ENCODE measurements at regions not wholly inside any gene's neighbourhood (a gene's known extent, or its start where the extent isn't known, plus 50 kb on each side); places are given as distances from the start of the nearest gene placed in this dataset.

DNA sequence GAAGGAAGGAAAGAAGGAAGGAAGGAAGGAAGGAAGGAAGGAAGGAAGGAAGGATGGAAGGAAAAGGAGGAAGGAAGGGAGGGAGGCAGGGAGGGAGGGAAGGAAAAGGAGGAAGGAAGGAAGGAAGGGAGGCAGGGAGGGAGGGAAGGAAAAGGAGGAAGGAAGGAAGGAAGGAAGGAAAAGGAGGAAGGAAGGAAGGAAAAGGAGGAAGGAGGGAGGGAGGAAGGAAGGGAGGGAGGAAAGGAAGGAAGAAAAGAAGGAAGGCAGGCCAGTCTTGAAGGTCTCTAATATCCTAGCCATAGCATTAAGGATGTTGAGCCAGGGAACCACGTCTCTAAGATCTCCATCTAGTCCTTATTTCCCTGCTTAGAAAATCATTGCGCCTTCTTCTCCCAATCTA lies 78.8 kb downstream of the TMPRSS5 start:
- no peak for DNase-seq (ENCODE audit: extremely low spot score in 2 of 2)
- Histone ChIP-seq H3K27me3 (no peaks in the 10 kb centered on the region), H3K27ac (no peak overlapping the region), H3K4me1 (no peaks in the 10 kb centered on the region), H3K36me3 (no peaks in the 10 kb centered on the region), H3K9me3 (no peaks in the 10 kb centered on the region), H3K4me3 (no peak overlapping the region)
- TF ChIP-seq POLR2AphosphoS5 (IDR thresholded peaks at IDR 0.05; ENCODE audit: insufficient read depth in 1 of 2, low read depth in 1 of 2) = no peak
- intact Hi-C loops (cut with DNase I) = no loop called here

DNA sequence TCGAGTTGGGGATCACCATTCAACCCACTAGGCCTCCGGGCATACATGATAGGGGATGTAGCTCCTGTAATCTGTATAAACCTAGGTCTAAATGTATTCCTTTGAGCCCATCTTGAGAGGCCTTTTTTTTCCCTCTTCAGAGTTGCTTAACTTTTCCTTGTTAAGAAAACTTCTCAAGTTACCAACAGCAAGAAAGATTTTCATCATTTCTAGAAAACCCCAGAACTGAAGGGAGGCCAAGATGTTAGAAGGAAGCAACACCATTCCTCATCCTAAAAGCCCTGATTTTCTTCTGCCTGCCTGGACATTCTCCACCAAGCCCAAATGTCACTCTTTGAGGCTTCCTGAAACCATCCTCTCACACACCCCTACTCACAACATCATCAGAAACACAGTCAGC lies 79.4 kb downstream of the TMPRSS5 start:
- Histone ChIP-seq H3K27me3 (no peaks in the 10 kb centered on the region), H3K9me3 (no peaks in the 10 kb centered on the region), H3K36me3 (no peaks in the 10 kb centered on the region), H3K4me3 (no peak overlapping the region), H3K4me1 (no peaks in the 10 kb centered on the region), H3K27ac (no peak overlapping the region)
- intact Hi-C loops (cut with DNase I) = no loop called here
- no peak for DNase-seq (ENCODE audit: extremely low spot score in 2 of 2)
- TF ChIP-seq POLR2A (IDR thresholded peaks at IDR 0.05) (no peak), POLR2AphosphoS5 (IDR thresholded peaks at IDR 0.05; ENCODE audit: insufficient read depth in 1 of 2, low read depth in 1 of 2) (no peak), CTCF (IDR thresholded peaks at IDR 0.05) (no peak)

DNA sequence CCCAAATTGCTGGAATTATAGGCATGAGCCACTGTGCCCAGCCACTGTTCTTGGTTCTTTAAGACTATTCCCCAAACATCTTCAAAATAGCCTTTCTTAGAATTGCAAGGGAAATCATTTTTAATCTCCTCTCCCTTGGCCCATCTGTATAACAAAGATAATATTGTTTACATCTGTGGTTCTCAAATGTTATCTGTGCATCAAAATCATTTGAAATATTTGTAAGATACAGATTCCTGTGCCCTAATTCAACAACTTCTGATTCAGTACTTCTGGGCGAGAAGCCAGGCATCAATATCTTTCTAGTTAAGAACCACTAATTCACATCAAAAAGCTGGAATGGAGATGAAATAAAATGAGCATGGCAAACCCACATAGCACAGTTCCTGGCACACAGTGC lies 83.0 kb downstream of the TMPRSS5 start:
- Histone ChIP-seq H3K4me3 (no peak overlapping the region), H3K27me3 (no peaks in the 10 kb centered on the region), H3K27ac (no peak overlapping the region), H3K9me3 (no peaks in the 10 kb centered on the region), H3K36me3 (no peaks in the 10 kb centered on the region), H3K4me1 (no peaks in the 10 kb centered on the region)
- TF ChIP-seq POLR2A (IDR thresholded peaks at IDR 0.05) (no peak), POLR2AphosphoS5 (IDR thresholded peaks at IDR 0.05; ENCODE audit: insufficient read depth in 1 of 2, low read depth in 1 of 2) (no peak), CTCF (IDR thresholded peaks at IDR 0.05) (no peak)
- intact Hi-C loops (cut with DNase I) = no loop called here
- DNase-seq (ENCODE audit: extremely low spot score in 2 of 2) = no peak

- Histone ChIP-seq H3K9me3 (no peaks in the 10 kb centered on the region), H3K4me1 (no peaks in the 10 kb centered on the region), H3K36me3 (no peaks in the 10 kb centered on the region), H3K27ac (no peak overlapping the region), H3K27me3 (no peaks in the 10 kb centered on the region), H3K4me3 (no peak overlapping the region)
- no peak for DNase-seq (ENCODE audit: extremely low spot score in 2 of 2)
- intact Hi-C loops (cut with DNase I) = no loop called here
- TF ChIP-seq CTCF (IDR thresholded peaks at IDR 0.05) (no peak), POLR2AphosphoS5 (IDR thresholded peaks at IDR 0.05; ENCODE audit: insufficient read depth in 1 of 2, low read depth in 1 of 2) (peak in 1 of 2 donors; percentile 56)
Observed at GRCh38 chr11:113618360-113618759, 87.7 kb downstream of the TMPRSS5 start.

- intact Hi-C loops (cut with DNase I) = no loop called here
- Histone ChIP-seq H3K27me3 (no peaks in the 10 kb centered on the region), H3K4me1 (no peaks in the 10 kb centered on the region), H3K36me3 (no peaks in the 10 kb centered on the region), H3K27ac (no peak overlapping the region), H3K9me3 (no peaks in the 10 kb centered on the region), H3K4me3 (no peak overlapping the region)
- TF ChIP-seq CTCF (IDR thresholded peaks at IDR 0.05) = no peak
- no peak for TF ChIP-seq POLR2A (IDR thresholded peaks at IDR 0.05)
- TF ChIP-seq POLR2AphosphoS5 (IDR thresholded peaks at IDR 0.05; ENCODE audit: insufficient read depth in 1 of 2, low read depth in 1 of 2) = no peak
- DNase-seq (ENCODE audit: extremely low spot score in 2 of 2) = no peak
Observed at GRCh38 chr11:113615773-113616172, 90.3 kb downstream of the TMPRSS5 start.

GRCh38 chr11:113615098-113615497 lies 91.0 kb downstream of the TMPRSS5 start:
- intact Hi-C loops (cut with DNase I) = no loop called here
- Histone ChIP-seq H3K9me3 (no peaks in the 10 kb centered on the region), H3K27me3 (no peaks in the 10 kb centered on the region), H3K4me3 (no peak overlapping the region), H3K4me1 (no peaks in the 10 kb centered on the region), H3K36me3 (no peaks in the 10 kb centered on the region), H3K27ac (no peak overlapping the region)
- TF ChIP-seq POLR2A (IDR thresholded peaks at IDR 0.05) (no peak), CTCF (IDR thresholded peaks at IDR 0.05) (no peak), POLR2AphosphoS5 (IDR thresholded peaks at IDR 0.05; ENCODE audit: insufficient read depth in 1 of 2, low read depth in 1 of 2) (no peak)
- no peak for DNase-seq (ENCODE audit: extremely low spot score in 2 of 2)

All from vagina (tissue), 2 donors.